LoVo (cell line): ENCODE measurements at regions not wholly inside any gene's neighbourhood (a gene's known extent, or its start where the extent isn't known, plus 50 kb on each side); places are given as distances from the start of the nearest gene placed in this dataset.

ENCODE experiments used
- DNase-seq: peaks from one replicate; pipeline ENCODE4 v3.0.0-alpha.2; 2016; ENCODE audit warnings: low spot score

DNA sequence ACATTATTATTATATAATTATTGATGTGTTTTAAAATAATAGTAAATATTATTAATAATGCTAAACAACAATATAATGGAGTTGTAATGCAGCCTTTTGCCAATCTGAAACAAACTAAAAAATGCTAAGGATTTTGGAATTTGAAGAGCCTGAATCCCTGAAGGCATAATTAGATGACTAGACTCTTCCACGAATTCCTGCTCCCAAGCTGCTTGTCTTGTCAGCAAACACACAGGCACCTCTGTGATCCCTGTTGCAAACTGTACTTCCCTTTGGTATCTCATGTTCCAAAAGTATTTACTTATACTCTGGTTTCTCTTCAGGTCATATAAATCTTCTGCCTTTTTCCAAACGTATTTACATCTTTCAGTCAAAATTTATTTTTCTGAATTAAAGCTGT lies 1862.4 kb downstream of the OLFM4 start:
- DNase-seq, result no peak

DNA sequence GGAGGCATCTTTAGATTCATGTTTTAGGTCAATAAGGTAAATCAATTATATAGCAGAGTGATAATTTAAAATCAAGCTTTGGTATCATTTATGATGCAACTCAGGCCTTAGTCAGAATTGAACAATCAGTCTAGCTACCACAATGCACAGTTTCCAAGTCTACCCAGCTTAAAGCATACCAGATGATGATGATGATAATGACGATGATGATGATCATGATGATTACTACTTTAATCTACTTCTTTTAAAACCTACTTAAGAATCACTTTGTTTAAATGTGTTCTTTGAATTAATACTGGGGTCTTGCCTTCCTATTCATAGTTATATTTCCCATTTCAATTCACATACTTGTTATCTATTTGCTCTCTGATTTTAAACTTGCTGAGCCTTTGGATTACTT lies 1872.7 kb downstream of the OLFM4 start:
- DNase-seq, result no peak

DNA sequence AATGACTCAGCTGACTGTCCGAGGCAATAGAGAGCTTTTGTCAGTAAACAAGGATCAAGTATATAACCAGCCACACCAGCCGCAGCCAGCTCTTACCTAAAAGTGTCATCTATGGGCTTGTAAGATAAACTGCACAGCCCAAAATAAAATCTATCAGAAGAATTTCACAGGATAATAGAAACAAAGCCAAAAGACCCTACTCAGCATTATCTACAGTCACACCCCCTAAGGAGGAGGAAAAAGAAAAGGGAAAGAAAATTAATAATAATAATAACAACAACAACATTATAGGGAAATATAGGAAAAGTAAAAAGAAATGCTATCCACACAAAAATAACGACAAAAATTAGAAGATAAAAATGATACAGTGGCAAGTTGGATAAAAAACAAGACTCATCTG lies 1883.8 kb downstream of the OLFM4 start:
- DNase-seq, result no peak

DNA sequence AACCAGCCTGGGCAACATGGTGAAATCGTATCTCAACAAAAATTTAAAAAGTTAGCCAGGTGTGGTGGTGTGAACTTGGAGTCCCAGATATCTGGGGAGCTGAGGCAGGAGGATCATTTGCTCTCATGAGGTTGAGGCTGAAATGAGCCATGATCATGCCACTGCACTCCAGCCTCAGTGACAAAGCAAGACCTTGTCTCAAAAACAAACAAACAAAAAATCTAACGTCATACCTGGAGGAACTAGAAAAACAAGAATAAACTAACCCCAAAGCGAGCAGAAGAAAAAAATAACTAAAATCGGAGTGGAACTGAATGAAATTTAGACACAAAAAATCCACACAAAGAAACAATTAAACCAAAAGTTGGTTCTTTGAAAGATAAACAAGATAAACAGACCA lies 1885.1 kb downstream of the OLFM4 start:
- DNase-seq, result no peak

DNA sequence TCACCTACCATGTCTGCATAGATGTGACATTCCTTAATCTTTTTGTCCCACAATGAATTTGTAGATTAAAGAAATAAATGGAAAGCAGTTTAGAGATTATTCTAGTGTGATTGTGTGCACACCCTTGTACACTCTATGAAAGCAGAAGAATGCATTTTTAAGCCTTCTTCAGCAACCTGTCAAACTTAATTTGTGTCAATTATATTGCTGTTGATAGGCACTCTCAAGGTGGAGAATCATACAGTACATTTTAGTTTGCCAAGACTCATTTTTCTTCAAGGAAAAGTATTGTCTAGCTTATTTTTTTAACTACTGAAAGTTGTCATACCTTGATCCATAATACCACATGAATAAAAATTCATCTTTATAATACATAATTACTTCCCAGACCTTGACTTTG lies 1898.9 kb downstream of the OLFM4 start:
- DNase-seq, result no peak

DNA sequence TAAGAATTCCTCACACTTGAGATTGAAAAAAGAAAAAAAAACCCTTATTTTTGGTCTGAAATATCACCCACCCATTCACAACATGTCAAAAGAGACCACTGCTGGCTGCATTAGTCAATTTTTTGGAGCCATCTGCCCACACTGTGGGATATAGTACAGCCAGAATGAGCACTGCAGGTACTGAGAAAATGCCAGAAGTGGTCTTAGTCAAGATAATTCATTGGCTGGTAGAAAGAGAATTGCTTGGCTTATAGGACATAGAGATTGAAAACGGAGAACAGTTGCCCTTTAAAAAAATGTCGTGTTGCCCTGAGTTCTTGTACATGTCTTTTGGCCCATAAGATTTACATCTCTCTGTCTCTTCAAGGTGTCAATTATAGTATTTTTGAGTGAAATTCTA lies 1899.5 kb downstream of the OLFM4 start:
- no peak for DNase-seq

DNA sequence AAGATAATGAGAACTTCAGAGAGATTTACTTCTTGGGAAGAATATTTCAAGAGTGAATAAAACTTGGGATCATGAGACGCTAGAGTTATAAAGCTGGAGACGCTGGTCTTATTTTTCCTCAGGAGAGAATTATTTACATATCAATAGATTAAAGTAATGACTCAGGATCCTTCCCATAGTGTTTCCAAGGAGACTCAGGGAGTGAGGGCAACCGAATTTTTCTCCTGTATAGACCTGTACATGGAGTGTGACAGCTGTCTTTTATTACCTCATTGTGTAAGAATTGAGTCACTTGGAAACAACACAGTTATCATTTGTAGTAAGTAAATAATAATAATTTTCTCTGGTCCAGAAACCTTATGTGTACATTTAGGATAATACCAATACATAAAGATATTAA lies 1905.5 kb downstream of the OLFM4 start:
- no peak for DNase-seq

DNA sequence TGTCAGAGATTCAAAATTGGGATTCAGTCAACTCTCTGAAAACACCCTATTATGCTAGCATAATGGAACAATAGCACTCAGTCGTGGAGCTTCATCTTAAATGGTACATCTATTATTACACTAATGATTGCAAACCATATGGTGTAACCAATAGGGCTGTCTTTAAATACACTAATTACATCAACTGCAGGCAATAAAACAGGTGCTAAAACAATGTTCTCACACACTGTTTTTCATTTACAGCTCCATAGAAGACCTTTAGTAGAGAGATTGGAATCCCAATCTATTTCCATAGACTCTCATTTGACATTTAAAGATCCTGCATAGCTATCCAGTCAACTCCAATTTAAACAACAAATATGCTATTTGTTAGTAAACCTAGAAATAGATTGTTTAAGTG lies 1917.4 kb downstream of the OLFM4 start:
- DNase-seq, result no peak

DNA sequence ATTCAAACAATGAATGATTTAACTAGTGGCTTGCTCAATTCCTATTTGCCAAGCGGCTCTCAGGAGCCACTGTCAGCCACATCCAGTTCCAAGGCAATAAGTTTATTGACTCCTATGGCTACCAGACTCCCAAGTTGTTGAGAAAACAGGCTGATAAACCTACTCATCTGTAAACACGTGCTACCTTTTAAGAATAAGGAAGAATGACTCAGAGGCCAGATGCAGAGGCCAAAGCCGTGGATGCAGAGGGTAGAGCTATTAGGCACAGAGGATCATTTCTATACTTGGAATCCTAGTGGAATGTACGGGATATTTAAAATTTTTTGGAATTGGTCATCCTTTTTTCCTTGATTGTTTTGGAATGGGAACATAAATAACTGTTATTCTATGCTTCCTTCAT lies 1921.1 kb downstream of the OLFM4 start:
- no peak for DNase-seq

DNA sequence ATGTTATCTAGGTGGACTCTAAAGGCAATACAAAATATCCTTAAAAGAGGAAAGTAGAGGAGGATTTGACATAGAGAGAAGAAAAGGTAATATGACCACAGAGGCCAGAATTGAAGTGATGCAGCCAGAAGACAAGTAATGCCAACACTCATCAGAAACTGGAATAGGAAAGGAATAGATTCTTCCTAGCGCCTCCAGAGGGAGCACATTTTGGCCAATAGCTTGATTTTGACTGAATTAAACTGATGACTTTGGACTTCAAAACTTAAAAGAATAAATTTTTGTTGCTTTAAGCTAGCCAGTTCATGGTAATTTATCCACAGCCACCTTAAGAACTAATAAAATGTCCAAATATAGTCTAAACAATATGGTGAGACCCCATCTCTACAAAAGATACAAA lies 1921.9 kb downstream of the OLFM4 start:
- no peak for DNase-seq

DNA sequence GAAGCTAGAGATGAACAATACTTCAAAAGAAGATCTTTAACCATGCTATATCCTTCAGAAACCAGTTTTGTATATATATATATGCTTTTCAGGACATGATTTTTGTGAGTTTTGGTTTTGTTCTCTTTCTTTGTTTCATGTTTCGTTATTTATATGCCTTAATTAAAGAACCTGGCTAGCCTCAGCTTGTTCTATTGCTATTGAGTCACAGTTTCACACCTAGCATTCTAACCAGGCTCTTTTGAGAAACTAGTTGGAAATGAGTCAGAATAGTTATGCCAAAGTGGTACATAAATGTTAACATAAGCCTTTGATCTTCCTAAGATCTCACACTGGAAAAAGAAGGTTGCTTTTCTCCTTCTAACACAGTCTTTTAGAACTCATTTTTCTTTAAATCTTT lies 1925.2 kb downstream of the OLFM4 start:
- no peak for DNase-seq

DNA sequence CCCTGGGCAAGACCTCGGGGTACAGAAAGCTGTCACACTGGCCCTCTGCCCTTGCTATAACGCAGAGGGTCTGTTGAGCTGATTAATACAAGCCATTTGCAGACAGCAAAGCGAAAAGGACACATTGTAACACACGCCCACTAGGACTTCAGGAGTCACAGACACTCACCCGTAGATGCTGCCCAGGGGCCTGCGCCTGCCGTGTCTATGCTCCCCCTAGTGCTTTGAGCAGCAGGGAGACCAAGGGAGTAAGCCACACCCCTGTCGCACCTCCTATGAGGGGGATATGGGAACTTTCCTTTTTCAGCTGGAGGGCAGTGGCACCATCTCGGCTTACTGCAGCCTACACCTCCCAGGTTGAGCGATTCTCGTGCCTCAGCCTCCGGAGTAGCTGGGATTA lies 1930.2 kb downstream of the OLFM4 start:
- no peak for DNase-seq

DNA sequence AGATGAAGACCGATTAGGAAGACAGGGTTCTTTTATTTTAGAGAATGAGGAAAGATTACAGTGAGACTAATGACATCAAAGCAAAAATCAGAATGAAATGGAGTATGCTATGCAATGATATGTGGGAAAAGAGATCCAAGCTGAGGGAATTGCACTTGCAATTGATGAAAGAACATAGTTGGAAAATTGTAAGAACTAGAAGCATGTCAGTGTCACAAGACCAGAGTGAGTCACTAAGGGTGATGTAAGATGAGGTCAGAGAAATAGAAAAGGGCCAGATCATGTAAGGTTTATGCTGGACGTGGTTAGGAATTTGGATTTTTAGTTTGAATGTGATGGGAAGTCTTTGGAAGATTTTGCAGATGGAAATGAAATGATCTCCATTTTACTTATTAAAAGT lies 1937.3 kb downstream of the OLFM4 start:
- no peak for DNase-seq

DNA sequence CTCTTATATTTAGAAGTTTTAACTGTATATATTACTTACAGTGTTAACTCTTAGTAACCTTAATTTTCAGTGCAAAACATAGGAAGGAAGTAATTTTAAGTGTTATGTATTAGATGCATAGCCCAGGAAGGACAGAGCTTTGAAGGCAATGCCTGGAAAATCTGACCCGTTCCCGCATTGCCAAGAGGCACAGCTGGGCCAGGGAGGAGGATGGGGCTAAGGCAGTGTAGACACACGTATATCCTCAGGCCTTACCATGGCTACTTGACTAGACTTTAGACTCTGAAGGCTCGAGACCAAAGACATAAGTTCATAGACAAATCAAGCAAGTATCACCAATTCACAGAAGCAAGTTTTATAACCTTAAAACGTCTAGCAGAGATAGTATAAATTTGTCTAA lies 1944.2 kb downstream of the OLFM4 start:
- DNase-seq, result no peak

DNA sequence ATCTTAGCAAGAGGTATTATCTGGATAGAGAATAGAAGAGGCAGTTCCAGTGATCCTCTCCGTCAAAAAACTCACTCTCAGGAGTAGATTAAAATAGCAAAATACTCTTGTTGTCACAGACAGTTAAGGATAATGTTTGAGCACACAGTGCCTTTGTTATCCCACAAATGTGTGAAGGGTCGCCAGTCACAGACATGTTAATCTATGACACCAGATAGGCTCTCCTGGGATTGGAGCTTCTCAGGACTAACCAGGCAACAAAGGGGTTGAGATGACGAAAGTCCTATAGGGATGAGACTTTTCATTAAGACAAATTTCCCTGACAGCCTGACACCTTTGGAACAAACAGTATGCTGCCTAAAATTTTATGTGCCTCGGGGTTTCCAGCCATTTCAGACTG lies 1947.1 kb downstream of the OLFM4 start:
- no peak for DNase-seq

DNA sequence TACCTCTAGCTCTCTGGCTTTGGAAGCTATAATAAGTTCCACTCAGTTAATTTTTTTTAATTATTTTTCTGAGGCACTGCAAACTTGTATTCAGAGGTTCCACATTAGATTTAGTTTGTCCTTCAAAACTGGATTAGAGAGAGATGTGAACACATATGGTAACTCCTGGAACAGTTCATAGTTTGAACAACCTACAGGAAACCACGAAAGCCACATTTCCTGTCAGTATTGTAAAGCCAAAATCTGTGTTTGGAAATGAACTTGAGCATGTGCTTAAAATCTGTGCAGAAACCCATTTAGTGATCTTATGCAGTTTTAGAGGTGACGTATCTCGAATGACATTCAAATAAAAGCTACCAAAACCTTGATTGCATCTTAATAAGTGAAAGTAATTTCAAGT lies 1952.0 kb downstream of the OLFM4 start:
- no peak for DNase-seq

DNA sequence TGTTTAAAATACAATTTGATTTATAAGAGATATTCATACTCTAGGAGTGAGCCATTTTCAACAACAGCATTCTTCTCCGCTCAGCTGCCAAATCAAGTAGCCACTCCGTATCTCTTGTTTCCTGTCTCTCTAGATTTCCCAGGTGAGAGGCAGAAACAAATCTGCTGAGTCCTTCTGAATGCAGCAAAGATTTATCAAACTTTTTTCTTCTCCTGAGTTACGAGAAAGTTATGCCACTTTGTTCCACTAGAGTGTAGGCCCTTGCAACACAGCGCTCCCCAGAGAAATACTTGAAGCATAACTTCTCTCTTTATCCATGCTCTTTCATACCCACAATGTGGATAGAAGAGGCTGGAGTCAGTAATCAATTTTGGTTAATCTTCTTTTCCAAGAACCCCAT lies 1960.8 kb downstream of the OLFM4 start:
- DNase-seq, result no peak

DNA sequence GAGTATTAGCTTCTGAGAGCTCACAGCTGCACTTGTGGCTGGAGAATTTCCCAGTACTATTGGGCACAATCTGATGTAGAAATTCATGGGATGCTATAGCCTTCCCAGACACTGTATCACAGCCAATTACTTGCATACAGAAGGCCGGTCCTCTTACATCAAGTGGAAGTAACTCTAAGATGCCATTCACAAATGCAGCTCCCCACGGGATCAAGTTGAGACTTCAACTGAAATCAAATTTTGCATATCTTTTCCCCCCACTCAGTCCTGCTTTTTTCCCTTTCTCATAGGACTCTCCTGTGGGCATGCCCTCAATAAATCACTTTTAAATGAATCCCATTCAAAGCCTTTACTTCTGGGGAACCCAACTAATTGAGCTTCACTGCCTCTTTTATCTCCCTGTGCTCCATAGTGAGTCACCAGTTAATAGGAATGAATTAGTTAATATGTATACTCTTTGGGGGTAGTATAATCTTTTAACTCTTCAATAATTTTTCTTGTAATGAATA lies 1970.8 kb downstream of the OLFM4 start:
- no peak for DNase-seq

DNA sequence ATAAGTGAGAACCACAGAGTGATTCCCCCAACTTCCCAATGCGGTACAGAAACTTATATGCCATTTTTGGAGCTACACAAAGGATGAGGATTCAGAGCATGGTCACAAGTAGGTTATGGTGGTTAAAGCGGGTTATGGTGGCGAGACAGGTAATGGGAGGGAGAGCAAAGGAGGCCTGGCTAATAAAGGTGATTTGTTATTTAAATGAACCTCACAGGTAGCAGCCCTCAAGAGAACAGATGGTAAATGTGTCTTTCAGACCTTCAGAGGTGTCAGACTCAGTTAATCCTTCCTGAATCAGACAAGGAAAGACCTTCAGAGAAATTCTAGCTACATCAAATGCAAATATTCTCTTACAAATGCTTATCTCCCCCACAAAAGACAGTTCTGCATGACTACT lies 1971.4 kb downstream of the OLFM4 start:
- no peak for DNase-seq

DNA sequence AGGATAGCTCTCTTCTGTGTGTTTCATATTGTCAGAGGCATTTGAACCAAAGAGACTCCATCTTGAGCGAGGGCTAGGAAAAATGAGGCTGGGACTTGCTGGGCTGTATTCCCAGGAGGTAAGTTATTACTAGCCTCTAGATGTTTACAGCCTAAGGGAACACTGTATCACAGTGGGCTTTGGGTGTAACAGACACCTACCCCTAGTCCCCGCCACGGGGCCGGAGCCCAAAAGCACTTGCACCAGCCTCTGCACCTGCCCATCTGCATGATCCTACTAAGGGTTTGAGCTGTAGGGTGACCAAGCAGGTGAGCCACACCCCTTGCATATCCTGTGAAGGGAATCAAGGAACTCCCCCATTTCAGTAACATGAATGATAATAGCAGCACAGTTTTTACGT lies 1972.2 kb downstream of the OLFM4 start:
- DNase-seq, result no peak

DNA sequence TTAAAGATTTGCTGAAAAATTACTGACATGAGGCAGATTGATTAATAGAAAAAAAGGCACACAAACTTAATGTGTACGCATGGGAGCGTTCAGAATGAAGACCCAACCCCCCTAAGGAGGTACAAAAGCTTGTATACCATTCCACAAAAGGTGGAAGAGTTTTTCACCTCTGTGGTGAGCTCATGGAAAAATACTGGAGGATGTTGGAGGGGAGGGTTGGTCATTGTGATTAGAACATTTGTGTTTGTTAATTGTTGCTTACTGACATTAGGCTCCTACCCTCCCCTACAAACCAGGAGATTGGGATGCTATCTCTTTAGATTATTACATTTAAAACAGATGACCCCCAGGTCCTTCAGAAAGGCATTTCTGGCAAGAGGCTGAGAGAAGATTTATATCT lies 1973.3 kb downstream of the OLFM4 start:
- DNase-seq, result no peak

DNA sequence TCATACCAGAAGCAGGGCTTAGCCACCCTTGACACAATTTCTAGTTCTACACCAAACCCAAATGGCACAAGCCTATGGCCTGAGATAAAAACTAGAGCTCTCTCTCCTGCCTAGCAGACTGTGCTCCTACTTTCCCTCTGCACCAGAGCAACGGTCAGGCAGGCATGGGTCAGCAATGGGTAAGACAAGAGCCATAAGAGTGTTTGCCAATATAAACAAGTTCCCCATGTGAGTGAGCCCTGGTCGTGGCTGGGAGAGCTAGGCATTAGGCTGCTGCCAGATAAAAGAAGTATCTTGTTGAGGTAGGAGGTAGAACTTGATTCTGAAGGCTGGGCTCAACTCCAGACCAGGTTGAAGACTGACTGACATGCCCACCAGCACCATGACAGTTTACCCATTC lies 1979.1 kb downstream of the OLFM4 start:
- DNase-seq, result no peak

DNA sequence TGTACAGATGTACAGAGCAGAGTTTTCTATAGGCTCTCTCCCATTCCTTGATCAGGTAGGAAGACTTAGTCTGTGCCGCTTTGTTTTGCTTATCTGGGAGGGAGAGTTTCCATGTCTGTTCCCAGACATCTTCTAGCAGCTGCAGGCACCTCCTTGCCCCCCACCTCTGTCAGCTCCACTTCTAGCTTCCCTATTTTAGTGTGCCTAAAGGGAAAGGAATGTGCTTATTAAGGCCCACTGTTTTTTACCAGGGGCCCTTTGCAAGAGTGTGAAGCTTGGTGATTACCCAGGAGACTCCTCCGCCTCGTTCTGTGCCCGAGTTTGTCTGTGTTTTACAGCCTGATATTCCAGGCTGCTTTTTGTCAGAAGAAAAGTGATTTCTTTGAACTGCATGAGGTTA lies 1984.4 kb downstream of the OLFM4 start:
- no peak for DNase-seq

DNA sequence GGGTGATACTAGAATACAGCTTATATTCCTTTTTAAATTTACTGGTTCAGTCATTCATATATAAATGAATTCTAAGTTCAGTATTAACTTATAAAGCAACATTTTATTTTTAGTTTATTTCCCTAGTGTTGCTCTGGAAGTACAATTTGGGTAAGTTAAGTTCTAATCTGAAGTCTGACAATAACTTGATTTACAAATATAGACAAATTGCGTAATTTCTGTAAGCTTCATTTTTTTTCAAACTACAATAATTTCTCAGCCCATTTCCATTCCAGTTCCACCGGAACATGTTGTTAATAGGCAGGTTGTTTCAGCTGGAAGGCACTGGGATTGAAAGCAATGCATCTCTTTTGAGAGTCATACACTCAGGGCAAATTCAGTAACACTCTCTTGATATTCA lies 2000.7 kb downstream of the OLFM4 start:
- DNase-seq, result no peak

DNA sequence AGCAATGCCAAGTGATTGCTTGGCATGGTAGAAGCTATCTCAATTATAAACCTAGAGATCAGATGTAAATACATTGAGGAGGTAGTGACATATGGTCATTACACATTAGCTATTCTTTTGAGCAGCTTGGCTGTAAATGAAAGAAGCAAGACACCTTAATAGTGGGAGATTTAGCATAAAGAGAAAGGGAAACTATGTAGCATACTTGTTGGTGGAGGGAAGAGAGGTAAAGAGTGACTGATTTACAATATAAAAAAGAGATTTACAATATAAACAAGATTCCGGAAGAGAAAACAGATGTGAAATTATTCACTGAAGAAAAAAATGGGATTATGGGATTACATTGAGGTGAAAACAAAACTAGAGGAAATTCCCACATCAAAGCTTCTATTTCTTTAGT lies 2009.6 kb downstream of the OLFM4 start:
- no peak for DNase-seq
